GM12872 (cell line): ENCODE measurements at regions not wholly inside any gene's neighbourhood (a gene's known extent, or its start where the extent isn't known, plus 50 kb on each side); places are given as distances from the start of the nearest gene placed in this dataset.

Source experiments
- TF ChIP-seq, protein P1 (sequence below): IDR thresholded peaks from 3 replicates; pipeline ENCODE4 v1.5.1; 2011; ENCODE audit warnings: low read depth, mild to moderate bottlenecking, low read length, moderate library complexity; ENCODE audit not compliant: insufficient read depth

DNA sequence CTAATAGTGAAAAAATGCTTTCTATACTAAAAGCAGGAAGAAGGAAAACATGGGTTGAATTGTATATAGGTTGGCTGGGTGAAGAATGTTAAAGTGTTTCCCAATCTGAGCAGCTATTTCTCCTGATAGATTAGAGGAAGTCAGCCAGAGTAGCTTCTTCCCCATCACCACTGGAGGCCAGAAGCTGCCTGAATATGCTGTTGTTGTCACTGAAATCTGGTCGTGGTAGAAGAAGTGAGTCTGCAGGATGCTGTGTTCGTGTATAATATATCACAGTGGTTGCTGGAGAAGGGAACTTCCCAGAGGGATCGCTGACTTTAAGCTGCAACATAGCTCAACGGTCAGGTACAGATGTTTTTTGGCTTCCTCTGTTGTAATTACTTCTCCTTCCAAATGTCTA, 247.5 kb upstream of the LRATD1 start:
- TF ChIP-seq, protein P1, sequence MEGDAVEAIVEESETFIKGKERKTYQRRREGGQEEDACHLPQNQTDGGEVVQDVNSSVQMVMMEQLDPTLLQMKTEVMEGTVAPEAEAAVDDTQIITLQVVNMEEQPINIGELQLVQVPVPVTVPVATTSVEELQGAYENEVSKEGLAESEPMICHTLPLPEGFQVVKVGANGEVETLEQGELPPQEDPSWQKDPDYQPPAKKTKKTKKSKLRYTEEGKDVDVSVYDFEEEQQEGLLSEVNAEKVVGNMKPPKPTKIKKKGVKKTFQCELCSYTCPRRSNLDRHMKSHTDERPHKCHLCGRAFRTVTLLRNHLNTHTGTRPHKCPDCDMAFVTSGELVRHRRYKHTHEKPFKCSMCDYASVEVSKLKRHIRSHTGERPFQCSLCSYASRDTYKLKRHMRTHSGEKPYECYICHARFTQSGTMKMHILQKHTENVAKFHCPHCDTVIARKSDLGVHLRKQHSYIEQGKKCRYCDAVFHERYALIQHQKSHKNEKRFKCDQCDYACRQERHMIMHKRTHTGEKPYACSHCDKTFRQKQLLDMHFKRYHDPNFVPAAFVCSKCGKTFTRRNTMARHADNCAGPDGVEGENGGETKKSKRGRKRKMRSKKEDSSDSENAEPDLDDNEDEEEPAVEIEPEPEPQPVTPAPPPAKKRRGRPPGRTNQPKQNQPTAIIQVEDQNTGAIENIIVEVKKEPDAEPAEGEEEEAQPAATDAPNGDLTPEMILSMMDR: no peak

DNA sequence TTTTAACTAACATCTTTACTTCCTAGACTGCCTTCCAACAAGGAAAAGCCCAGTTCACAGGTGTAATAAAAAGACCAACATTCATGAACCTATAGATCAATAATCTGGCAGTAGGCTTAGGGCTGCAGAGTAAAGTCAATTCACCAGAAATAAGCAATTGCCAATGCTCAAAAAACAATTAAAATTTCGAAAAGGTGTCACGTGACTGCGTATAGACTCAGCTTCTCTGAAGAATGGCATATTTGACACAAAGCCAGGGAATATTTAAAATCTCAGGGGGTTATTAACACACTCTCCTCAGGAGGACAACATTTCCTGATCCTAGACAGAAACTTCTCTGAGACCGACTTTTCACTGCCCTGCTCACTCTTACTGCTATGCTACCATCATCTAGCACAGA, 245.2 kb upstream of the LRATD1 start:
- TF ChIP-seq, protein P1: no peak

DNA sequence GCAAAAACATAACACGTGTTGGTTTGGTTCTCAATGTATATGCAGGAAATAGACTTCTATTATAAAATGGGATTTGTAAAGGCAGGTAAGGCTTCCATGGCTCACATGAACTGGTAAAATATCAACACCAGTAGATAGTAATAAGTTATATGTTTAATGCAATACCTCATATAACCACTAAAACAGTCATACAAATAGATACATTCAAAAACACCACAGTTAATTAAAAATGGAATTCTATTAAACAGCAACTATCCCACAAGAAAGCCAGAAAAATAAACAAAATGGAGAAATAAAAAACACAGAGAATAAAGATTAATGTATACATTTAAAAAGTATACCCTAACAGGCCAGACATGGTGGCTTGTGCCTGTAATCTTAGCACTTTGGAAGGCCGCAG, 243.8 kb upstream of the LRATD1 start:
- TF ChIP-seq, protein P1: no peak

DNA sequence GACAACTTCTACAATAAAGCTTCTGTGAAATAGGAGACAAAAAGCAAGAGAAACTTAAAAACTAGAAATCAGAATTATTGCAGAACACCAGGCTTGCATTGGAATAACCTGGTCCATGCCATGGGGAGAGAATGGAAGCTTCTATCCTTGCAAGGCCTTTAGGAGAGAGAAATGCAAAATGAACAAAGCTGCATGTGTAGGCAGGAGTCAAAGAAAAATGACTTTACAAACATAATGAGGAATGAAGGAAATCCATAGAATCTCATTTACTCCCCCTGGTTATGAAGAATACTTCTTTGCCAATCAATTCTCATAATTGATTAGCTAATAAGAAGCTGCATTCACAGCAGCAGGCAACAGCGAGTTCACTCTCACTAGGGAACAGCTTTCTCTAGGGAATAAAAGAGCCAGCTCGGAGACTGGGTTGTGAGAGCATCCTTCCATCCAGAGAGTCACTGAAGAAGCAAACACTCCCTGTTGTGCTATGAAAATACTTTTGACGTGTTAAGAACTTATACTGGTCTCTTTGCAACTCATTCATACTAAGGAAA, 235.9 kb upstream of the LRATD1 start:
- TF ChIP-seq, protein P1: no peak

DNA sequence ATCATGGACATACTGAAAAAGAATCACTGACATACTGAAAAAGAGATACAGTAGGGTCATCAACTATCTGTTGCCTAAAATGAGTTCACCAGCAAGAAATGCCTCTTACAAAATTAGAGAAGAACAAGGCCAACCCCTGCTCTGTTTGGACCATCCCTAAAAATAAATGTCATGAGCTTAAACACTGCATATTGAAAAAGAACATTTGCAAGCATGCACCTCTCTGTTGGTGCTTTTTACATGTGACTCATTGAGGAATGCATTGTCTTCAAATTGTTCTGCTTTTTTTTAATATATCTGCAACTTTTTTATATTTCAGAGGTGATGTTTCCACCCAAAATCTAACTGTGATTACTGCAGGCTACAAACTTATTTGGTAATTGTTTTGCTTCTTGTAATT, 233.9 kb upstream of the LRATD1 start:
- TF ChIP-seq, protein P1: no peak

DNA sequence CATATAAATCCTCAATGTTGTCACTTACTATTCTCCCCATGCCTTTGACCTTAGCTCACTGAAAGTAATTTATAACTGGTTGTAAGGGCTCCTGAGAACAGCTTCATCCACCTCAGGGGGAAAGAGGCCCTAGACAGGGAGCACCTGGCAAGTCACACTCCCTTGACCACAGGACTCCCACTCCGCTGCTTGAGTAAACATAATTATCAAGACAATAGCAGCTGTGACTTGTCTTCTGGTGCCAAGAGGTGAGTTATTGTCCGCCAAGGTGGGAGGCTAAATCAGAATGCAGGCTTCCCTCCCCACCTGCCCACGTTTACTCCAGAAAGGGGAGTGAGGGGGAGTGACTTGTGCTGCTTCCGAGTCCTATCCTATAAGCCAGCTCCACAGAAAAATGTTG, 230.6 kb upstream of the LRATD1 start:
- TF ChIP-seq, protein P1: no peak

DNA sequence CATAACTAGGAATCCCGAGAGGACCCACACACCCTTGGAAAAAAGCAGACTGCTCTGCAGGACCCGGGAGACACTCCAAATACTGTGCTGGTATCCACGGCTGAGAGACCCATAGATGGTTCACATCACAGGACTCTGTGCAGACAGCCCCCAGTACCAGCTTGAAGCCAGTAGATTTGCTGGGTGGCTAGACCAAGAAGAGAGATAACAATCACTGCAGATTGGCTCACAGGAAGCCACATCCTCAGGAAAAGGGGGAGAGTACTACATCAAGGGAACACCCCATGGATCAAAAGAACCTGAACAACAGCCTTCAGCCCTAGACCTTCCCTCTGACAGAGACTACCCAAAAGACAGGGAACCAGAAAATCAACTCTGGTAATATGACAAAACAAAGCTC, 223.8 kb upstream of the LRATD1 start:
- TF ChIP-seq, protein P1: no peak
